Activated CD4-positive, alpha-beta T cell treated with anti-CD3 and anti-CD28 coated beads for 24 hours (primary cell): ENCODE measurements at regions not wholly inside any gene's neighbourhood (a gene's known extent, or its start where the extent isn't known, plus 50 kb on each side); places are given as distances from the start of the nearest gene placed in this dataset.

Experiments used
- DNase-seq, 2 donors: peaks; one replicate each; pipeline ENCODE4 v3.0.0-alpha.2; 2020; ENCODE audit warnings: low read depth in 2 of 2

GRCh38 chr6:26215585-26216358, 128.5 kb downstream of the HFE start:
- DNase-seq: no peak

- DNase-seq: peak; percentile 50 to 60
These were observed 129.2 kb downstream of the HFE start for GRCh38 chr6:26216359-26216885.

GRCh38 chr6:26216886-26217713, 129.9 kb downstream of the HFE start:
- DNase-seq: peak in 1 of 2 donors; percentile 61

DNA sequence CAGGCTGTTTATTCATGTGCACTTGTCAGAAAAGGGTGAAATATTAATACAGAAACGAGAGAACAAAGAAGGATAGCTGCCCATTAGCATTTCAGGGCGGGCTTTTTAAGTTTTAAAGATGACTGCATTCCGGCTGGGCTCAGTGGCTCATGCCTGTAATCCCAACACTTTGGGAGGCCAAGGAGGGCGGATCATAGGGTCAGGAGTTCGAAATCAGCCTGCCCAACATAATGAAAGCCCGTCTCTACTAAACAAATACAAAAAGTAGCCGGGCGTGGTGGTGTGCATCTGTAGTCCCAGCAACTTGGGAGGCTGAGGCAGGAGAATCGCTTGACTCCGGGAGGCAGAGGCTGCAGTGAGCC, 130.5 kb downstream of the HFE start:
- DNase-seq: no peak

DNA sequence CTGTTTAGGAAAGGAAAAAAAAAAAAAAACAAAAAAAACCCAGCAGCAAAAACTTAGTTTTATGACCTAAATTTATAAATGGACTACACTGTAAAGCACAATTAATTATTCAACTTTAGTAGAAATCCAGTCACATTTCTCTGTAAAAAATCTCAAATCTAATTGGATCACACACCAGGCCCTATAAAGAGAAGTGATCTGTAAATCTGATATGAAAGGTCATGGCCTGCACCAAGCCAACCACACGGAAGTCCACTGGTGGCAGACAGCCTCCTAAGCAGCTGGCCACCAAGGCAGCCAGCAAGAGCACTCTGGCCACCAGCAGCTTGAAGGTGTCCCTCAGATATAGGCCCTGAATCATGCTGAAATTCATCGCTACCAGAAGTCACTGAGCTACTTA, 131.6 kb downstream of the HFE start:
- DNase-seq: no peak

- no peak for DNase-seq
These were observed 133.1 kb downstream of the HFE start for GRCh38 chr6:26220145-26220970.

DNA sequence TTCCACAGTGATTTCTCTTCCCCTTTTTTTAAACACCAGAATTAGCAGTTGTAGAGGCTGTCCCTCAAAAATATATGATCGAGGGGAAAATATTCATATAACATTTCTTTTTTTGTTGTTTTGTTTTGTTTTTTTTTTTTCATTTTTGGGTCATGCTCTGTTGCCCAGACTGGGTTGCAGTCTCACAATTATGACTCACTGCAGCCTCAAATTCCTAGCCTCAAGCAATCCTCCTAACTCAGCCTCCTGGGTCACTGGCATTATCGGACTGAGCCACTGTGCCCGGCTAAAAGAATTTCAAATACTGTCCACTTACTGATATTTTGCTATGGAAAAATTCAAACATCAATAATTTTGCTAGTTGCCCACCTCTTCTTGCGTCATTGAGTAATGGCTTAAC, 134.0 kb downstream of the HFE start:
- DNase-seq: no peak

GRCh38 chr6:26222571-26222970, 135.3 kb downstream of the HFE start:
- no peak for DNase-seq

DNA sequence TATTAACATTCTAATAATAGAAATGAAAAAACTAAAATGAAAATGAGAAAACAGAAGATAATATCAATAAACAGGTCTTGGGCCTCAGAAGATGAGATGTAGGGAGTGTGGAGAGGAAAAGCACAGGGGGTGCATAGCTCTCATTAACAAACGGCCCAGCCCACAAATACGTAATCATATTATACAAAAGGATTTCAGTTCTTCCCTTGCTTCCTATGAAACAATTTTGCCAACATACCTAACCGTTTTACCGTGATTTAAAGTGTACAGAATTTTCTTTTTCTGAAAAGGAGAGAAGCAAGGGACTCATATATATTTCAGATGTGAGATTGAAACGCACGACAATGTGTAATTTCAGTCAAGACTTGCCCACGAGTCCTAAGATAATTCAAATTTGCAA, 136.0 kb downstream of the HFE start:
- no peak for DNase-seq

DNA sequence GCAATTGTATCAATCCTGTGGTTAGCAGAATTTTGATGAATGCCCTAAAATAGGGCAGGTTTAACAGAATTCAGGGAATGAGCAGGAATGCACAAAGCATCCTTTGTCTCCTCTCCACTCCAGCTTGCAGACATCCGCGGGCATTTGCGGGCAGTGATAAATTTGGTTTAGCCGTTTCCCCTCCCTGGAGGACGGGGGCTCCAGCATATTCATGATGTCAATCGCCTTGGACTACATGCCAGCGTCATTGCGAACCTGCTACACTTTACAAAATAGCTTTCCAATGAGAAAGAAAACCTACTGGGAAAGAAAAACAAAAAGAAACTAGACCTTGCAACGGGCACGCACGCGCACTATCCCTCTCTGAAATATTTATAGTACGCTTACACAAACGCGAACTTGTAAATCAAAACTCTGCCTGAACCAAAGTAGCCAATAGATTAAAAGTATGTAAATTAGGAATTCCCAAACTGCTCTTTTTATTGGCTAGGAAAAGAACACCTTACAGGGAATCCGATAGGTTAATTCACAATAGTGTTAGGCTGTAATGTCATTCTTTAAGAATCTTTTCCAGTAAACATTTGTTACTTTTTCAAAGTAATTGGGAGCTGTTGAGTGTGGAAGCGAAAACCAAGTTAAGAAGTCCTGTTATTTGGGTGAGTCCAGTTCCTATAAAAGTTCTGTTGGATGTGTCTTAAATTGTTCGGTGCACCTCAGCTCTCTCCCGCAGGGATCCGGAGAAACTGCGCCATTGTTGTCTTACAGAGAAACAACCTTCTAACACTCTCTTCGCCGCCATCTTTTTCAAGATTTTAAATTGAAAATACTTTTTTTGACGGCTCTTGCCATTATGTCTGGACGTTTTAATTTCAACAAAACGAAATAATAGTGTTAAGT, 136.7 kb downstream of the HFE start:
- peak; percentile 22 to 32 for DNase-seq

DNA sequence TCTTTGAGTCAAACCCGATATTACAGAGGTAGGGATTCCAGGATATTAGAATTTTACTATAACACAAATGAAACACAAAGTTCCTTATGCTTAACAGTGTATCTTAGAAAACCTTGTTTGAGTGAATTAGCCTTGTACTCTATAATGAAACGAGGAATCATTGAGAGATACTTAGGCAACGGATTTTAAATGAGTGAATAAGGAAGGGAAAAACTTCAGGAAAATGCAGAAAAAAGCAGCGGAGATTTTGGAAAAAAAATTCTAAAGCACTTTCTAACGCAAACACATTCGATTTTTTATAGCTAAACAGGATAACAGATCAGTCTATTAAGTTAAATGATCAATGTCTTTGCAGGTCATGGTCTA, 137.3 kb downstream of the HFE start:
- DNase-seq: no peak

DNA sequence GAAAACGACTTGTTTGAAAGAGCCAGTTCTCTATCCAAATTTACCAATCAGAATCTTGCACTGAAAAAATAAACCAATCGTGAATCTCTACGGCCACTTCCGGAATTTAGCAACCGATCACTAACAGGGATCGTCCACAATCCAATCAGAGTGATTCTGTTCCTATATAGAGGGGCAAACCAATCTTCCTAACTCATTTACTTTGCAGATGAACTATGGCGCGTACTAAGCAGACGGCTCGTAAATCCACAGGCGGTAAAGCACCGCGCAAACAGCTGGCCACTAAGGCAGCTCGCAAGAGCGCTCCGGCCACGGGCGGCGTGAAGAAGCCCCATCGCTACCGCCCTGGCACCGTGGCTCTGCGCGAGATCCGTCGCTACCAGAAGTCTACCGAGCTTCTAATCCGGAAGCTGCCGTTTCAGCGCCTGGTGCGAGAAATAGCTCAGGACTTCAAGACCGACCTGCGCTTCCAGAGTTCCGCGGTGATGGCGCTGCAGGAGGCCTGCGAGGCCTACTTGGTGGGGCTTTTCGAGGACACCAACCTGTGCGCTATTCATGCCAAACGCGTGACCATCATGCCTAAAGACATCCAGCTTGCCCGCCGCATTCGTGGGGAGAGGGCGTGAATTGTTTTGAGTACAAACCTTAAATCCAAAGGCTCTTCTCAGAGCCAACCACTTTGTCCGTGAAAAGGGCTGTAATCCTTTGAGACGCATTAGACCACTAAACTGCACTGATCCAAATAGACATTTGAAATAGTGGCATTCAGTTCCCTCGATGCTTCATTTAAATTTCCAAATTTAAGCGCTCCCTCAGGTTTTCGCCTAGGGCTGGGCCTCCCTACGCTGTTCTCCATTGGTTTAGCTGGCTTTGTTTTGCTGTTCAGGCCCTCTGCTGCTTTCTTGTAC, 138.0 kb downstream of the HFE start:
- no peak for DNase-seq

- DNase-seq: no peak
These were observed 138.8 kb downstream of the HFE start for GRCh38 chr6:26225848-26226578.

DNA sequence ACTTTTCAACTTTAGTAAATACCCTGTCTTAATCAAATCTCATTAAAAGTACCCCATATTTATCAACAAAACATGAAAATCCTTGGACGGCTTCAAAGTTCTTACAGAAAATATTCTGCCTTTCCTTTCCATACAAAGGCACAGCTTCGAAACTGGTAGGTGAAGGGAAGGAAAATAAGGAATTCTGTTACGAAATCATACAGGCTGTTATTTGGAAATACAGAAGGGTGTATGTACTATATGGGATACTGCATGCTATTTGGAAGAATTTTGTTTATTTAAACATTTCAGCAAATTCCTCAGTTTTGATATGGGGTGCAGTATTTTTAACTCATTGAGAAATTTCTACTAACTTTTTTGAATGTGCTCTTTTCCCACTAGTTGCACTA, 138.4 kb upstream of the BTN3A2 start:
- no peak for DNase-seq

GRCh38 chr6:26230351-26230750, 134.6 kb upstream of the BTN3A2 start:
- DNase-seq: no peak

- DNase-seq: no peak
These were observed 133.9 kb upstream of the BTN3A2 start for GRCh38 chr6:26231006-26231587.

- no peak for DNase-seq
These were observed 132.6 kb upstream of the BTN3A2 start for GRCh38 chr6:26232306-26232939.

DNA sequence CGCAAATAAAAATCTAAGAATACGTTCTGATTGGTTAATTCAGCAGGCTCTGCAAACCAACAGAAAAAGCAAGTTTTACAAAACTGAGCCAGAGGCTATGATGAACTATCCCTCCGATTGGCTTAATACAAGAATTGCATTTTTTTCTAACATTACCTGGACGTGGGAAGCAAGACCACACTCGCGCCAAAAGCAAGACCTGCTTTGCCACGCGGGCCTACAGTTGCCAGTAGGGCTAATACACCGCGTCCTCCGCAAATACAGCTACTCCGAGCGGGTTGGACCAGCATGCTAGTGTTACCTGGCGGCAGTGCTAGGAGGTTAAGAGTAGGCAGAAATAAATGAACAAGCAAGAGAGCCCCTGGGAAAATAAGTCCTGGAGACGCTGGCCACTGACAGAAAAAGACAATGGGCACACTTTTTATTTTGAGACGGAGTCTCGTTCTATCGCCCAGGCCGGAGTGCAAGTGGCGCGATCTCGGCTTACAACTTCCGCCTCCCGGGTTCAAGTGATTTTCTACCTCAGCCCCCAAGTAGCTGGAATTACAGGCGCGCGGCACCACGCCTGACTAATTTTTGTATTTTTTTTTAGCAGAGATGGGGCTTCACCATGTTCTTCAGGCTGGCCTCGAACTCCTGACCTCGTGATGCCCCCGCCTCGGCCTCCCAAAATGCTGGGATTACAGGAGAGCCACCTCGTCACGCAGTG, 131.9 kb upstream of the BTN3A2 start:
- no peak for DNase-seq
